ENCODE measurements at regions not wholly inside any gene's neighbourhood (a gene's known extent, or its start where the extent isn't known, plus 50 kb on each side); places are given as distances from the start of the nearest gene placed in this dataset.

GRCh38 chr2:128500138-128500800 is 181.6 kb upstream of the HS6ST1 start (continued):
- no peak for TF ChIP-seq CTCF (IDR thresholded peaks at IDR 0.05)
- TF ChIP-seq YY1 (IDR thresholded peaks at IDR 0.05; ENCODE audit: low read depth), result no peak
- no peak for TF ChIP-seq FOXM1 (IDR thresholded peaks at IDR 0.05; ENCODE audit: low read depth)
- no peak for TF ChIP-seq PBX3 (IDR thresholded peaks at IDR 0.05)
- no peak for TF ChIP-seq RAD21 (IDR thresholded peaks at IDR 0.05; ENCODE audit: low read length)
- no peak for TF ChIP-seq ZBTB33 (IDR thresholded peaks at IDR 0.05; ENCODE audit: borderline replicate concordance, low read depth)

GRCh38 chr2:128501006-128501690 is 182.5 kb upstream of the HS6ST1 start:
- 31% methylated on average over 5 of the region's 12 CpGs for WGBS (ENCODE audit: low lambda C conversion rate)

More at GRCh38 chr2:128501006-128501690, 182.5 kb upstream of the HS6ST1 start:
- H3K9me2 ChIP-seq, result no peaks in the 10 kb centered on the region
- TF ChIP-seq ELF1 (IDR thresholded peaks at IDR 0.05) (no peak), SMC3 (IDR thresholded peaks at IDR 0.05; ENCODE audit: low read depth, low read length) (no peak), PBX3 (IDR thresholded peaks at IDR 0.05) (no peak)
- no peak overlapping the region for H3K9ac ChIP-seq
- no peaks in the 10 kb centered on the region for H3K27me3 ChIP-seq (ENCODE audit: insufficient read depth)
- ChIA-PET CTCF (no interaction called here), POLR2A (no interaction called here)
- H3K4me2 ChIP-seq, result no peak overlapping the region
- H3K27ac ChIP-seq (ENCODE audit: low read depth in 2 of 2, low read length in 1 of 2), result no peak overlapping the region
- H3K79me2 ChIP-seq (ENCODE audit: insufficient read depth), result no peaks in the 10 kb centered on the region
- no peaks in the 10 kb centered on the region for H3K9me3 ChIP-seq
- no peak overlapping the region for H3K4me3 ChIP-seq (ENCODE audit: low read depth in 2 of 2, low read length in 1 of 2)
- no peaks in the 10 kb centered on the region for H3F3A ChIP-seq (replicated peaks; ENCODE audit: insufficient read depth)
- H3K36me3 ChIP-seq (replicated peaks in 1 of 2; ENCODE audit: control insufficient read depth in 1 of 2, insufficient read depth in 2 of 2, low read length in 1 of 2), result no peaks in the 10 kb centered on the region
- no peak for DNase-seq
- no peaks in the 10 kb centered on the region for H4K20me1 ChIP-seq (ENCODE audit: insufficient read depth)
- H2AFZ ChIP-seq (ENCODE audit: low read depth), result no peak overlapping the region
- H3K4me1 ChIP-seq (ENCODE audit: control insufficient read depth in 1 of 2, insufficient read depth in 2 of 2, low read depth in 1 of 2, low read length in 1 of 2), result peaks cover 0 to 10% of the 10 kb centered on the region in 2 experiments; a peak in 1 of 4 replicates

Measured in SK-N-SH (cell line).